ENCODE measurements at regions not wholly inside any gene's neighbourhood (a gene's known extent, or its start where the extent isn't known, plus 50 kb on each side); places are given as distances from the start of the nearest gene placed in this dataset.
A peak's percentile ranks its signal among the peaks of the same experiment; 100 is the strongest.

DNA sequence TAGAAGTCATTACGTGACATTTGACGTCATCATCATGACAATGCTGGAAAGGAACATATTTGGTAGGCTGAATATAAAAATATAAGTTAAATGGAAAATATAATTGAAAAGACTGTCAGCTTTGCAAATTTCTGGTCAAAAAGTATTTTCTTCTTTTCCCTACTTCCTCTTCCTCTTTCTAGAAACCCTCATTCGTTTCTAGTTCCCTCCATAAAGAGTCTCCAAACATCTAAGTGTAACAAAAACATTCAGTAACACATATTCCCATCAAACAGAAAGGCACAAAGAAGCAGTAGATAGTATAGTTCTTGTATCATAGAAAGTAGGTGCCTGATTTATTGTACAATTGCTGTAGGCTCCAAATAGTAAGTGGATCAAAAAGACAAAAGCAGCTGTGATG, 150.8 kb upstream of the FAM83B start:
- H3K27me3 ChIP-seq (ENCODE audit: control insufficient read depth in 1 of 2, insufficient read depth in 2 of 2, low read length in 2 of 2): no peaks in the 10 kb centered on the region
- no peak overlapping the region for H3K4me3 ChIP-seq (ENCODE audit: low read depth in 1 of 2, low read length in 2 of 2)
- no peak overlapping the region for H3K27ac ChIP-seq (ENCODE audit: low read depth in 2 of 2, low read length in 1 of 2)
- 73 to 78% methylated on average over 3 of the region's 3 CpGs for WGBS, 2 donors
- H3K4me1 ChIP-seq (ENCODE audit: control insufficient read depth in 2 of 2, insufficient read depth in 2 of 2, low read length in 1 of 2): no peaks in the 10 kb centered on the region
- H3K9me3 ChIP-seq (ENCODE audit: control insufficient read depth in 2 of 2, insufficient read depth in 1 of 2, low read depth in 1 of 2, low read length in 1 of 2): no peaks in the 10 kb centered on the region
- no peaks in the 10 kb centered on the region for H3K36me3 ChIP-seq (ENCODE audit: control insufficient read depth in 2 of 2, insufficient read depth in 2 of 2, low read length in 1 of 2)

DNA sequence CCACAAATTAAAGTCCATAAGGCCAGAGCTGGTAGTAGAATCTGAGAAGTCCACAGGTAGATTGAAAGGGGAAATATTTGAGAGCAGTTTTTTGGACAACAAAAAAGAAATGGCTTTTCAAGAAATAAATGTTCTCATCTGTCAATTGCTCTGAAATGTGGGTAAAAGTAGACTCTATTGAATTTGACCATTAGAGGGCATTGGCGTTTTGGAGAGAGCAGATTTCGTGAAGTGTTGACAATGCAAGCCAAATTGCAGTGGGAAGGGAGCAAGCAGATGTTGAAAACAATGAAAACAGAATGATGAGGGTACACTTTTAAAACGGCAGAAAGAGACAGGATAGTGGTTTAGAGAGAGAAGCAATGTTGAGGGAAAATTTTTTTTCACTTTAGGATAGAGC, 149.1 kb upstream of the FAM83B start:
- no peaks in the 10 kb centered on the region for H3K9me3 ChIP-seq (ENCODE audit: control insufficient read depth in 2 of 2, insufficient read depth in 1 of 2, low read depth in 1 of 2, low read length in 1 of 2)
- no peak overlapping the region for H3K4me3 ChIP-seq (ENCODE audit: low read depth in 1 of 2, low read length in 2 of 2)
- H3K4me1 ChIP-seq (ENCODE audit: control insufficient read depth in 2 of 2, insufficient read depth in 2 of 2, low read length in 1 of 2): no peaks in the 10 kb centered on the region
- whole genome bisulfite sequencing, 2 donors: 22 to 24% methylated on average over 3 of the region's 3 CpGs
- no peak overlapping the region for H3K27ac ChIP-seq (ENCODE audit: low read depth in 2 of 2, low read length in 1 of 2)
- H3K27me3 ChIP-seq (ENCODE audit: control insufficient read depth in 1 of 2, insufficient read depth in 2 of 2, low read length in 2 of 2): no peaks in the 10 kb centered on the region
- H3K36me3 ChIP-seq (ENCODE audit: control insufficient read depth in 2 of 2, insufficient read depth in 2 of 2, low read length in 1 of 2): no peaks in the 10 kb centered on the region

DNA sequence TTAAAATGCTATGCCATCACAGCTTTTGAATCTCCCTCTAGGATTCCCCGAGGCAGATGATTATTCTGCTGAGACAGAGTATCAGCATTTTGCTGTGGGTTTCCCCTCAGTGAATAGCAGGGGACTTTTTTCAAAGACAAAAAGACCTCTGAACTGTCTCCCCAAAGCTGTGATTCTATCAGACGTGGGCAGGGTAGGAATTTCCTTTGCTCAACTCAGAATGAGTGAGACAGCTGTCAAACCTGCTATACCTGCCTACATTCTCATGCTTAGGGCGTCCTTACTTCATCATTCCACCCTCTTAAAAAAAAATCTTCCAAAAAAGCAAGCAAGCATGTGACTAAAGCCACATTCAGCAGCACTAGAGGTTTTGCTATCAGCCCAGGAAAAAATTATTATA, 147.6 kb upstream of the FAM83B start:
- WGBS, 2 donors: 37 to 41% methylated on average over 3 of the region's 3 CpGs
- Histone ChIP-seq H3K4me3 (ENCODE audit: low read depth in 1 of 2, low read length in 2 of 2) (no peak overlapping the region), H3K27ac (ENCODE audit: low read depth in 2 of 2, low read length in 1 of 2) (peak overlapping the region; percentile 34 to 55), H3K36me3 (ENCODE audit: control insufficient read depth in 2 of 2, insufficient read depth in 2 of 2, low read length in 1 of 2) (no peaks in the 10 kb centered on the region), H3K27me3 (ENCODE audit: control insufficient read depth in 1 of 2, insufficient read depth in 2 of 2, low read length in 2 of 2) (no peaks in the 10 kb centered on the region), H3K4me1 (ENCODE audit: control insufficient read depth in 2 of 2, insufficient read depth in 2 of 2, low read length in 1 of 2) (no peaks in the 10 kb centered on the region), H3K9me3 (ENCODE audit: control insufficient read depth in 2 of 2, insufficient read depth in 1 of 2, low read depth in 1 of 2, low read length in 1 of 2) (no peaks in the 10 kb centered on the region)

DNA sequence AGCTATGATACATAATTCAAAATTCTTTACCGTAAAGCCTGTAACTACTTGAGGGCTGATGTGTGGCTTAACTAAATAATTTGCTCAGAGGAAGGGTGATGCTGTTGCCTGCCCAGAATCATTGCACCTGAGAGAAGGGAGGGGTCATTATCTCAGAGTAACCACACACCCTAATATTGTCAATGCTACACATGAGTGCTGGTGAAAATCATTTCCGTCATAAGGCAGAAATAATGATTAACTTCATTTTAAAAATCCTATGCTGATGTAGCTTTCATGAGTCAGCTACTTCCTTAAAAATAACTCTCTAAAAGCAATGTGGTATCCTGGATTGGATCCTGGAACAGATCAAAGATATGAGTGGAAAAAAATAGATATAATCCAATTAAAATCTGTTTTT, 146.4 kb upstream of the FAM83B start:
- Histone ChIP-seq H3K27ac (ENCODE audit: low read depth in 2 of 2, low read length in 1 of 2) (peak overlapping the region in 1 of 2 donors; percentile 24), H3K4me1 (ENCODE audit: control insufficient read depth in 2 of 2, insufficient read depth in 2 of 2, low read length in 1 of 2) (no peaks in the 10 kb centered on the region), H3K27me3 (ENCODE audit: control insufficient read depth in 1 of 2, insufficient read depth in 2 of 2, low read length in 2 of 2) (no peaks in the 10 kb centered on the region), H3K9me3 (ENCODE audit: control insufficient read depth in 2 of 2, insufficient read depth in 1 of 2, low read depth in 1 of 2, low read length in 1 of 2) (no peaks in the 10 kb centered on the region), H3K4me3 (ENCODE audit: low read depth in 1 of 2, low read length in 2 of 2) (no peak overlapping the region), H3K36me3 (ENCODE audit: control insufficient read depth in 2 of 2, insufficient read depth in 2 of 2, low read length in 1 of 2) (no peaks in the 10 kb centered on the region)
- WGBS, 2 donors: 44 to 51% methylated on average over 2 of the region's 2 CpGs

DNA sequence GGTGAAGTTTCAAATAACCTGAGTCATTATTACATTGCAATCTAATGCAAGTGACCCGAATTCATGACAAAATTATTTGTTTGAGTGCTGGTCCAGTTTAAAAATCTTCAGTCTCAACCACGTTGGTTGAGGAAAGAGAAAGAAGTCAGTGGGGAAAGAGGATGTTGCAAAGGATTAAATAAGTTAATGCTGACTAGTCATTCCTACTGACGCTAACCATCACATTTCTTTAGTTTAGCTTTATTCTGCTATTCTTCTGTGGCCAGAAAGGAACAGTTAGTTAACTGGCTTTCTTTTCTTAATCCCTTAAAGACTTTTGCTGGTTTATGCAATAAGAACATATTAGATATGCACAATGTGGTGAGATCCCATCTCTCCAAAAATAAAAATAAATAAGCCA, 143.8 kb upstream of the FAM83B start:
- 77 to 83% methylated on average over 3 of the region's 3 CpGs for WGBS, 2 donors
- H3K9me3 ChIP-seq (ENCODE audit: control insufficient read depth in 2 of 2, insufficient read depth in 1 of 2, low read depth in 1 of 2, low read length in 1 of 2): no peaks in the 10 kb centered on the region
- H3K27me3 ChIP-seq (ENCODE audit: control insufficient read depth in 1 of 2, insufficient read depth in 2 of 2, low read length in 2 of 2): no peaks in the 10 kb centered on the region
- H3K4me3 ChIP-seq (ENCODE audit: low read depth in 1 of 2, low read length in 2 of 2): no peak overlapping the region
- no peaks in the 10 kb centered on the region for H3K4me1 ChIP-seq (ENCODE audit: control insufficient read depth in 2 of 2, insufficient read depth in 2 of 2, low read length in 1 of 2)
- no peak overlapping the region for H3K27ac ChIP-seq (ENCODE audit: low read depth in 2 of 2, low read length in 1 of 2)
- no peaks in the 10 kb centered on the region for H3K36me3 ChIP-seq (ENCODE audit: control insufficient read depth in 2 of 2, insufficient read depth in 2 of 2, low read length in 1 of 2)

DNA sequence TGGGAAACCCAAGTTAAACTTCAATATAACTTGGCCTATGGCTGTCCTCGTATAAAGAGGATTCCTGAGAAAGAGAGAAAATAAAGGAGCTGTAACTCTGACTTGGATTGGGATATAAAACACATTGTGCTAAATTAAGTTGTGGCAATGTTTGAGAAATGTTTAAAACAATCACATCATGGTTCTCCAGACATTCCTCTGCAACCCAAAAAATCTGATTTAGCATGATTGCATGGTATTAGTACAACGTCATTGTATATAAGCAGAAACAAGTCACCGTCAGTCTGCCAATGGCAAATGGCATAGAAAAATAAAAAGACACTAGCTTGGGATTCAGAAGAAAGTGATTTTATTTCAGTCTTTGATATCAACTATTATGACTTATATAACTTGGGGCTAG, 140.2 kb upstream of the FAM83B start:
- 79 to 86% methylated on average over 3 of the region's 3 CpGs for WGBS, 2 donors

DNA sequence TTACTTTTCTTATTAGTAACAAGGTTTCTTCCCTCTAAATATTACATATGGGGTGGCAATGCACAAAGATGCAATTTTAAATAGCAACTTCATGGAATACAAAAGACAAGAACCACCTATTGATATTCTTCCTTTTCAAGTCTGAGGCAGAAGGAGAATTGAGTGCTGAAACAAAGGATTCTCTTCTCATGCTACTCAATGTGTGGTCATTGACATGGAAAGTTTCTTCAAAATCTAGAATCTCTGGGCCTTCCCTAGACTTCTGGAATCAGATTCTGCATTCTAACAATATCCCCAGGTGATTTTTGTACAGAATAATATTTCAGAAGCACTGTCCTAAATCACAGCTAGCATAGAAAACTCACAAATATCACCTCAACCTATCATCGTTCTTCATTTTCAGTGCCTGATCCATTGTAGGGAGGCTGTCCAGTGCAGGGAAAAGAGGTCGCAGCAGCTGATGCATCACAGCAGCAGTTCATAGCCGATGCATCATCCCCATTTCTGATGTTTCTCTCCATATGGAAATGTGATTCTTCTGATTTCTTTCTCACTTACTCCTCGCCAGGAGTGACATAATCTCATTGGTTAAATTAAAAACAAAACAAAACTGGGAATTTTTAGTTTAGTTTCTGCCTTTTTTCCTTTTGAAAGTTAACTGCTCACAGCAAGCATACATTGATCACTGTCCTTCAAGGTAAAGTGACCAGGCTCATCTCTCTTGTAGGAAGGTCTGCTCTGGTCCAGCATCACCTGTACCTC, 139.5 kb upstream of the FAM83B start:
- Histone ChIP-seq H3K4me1 (ENCODE audit: control insufficient read depth in 2 of 2, insufficient read depth in 2 of 2, low read length in 1 of 2) (no peaks in the 10 kb centered on the region), H3K36me3 (ENCODE audit: control insufficient read depth in 2 of 2, insufficient read depth in 2 of 2, low read length in 1 of 2) (no peaks in the 10 kb centered on the region), H3K27ac (ENCODE audit: low read depth in 2 of 2, low read length in 1 of 2) (no peak overlapping the region), H3K27me3 (ENCODE audit: control insufficient read depth in 1 of 2, insufficient read depth in 2 of 2, low read length in 2 of 2) (no peaks in the 10 kb centered on the region), H3K9me3 (ENCODE audit: control insufficient read depth in 2 of 2, insufficient read depth in 1 of 2, low read depth in 1 of 2, low read length in 1 of 2) (no peaks in the 10 kb centered on the region), H3K4me3 (ENCODE audit: low read depth in 1 of 2, low read length in 2 of 2) (no peak overlapping the region)
- 83 to 87% methylated on average over 4 of the region's 4 CpGs for WGBS, 2 donors

More for the DNA sequence above, 140.2 kb upstream of the FAM83B start:
- H3K4me1 ChIP-seq (ENCODE audit: control insufficient read depth in 2 of 2, insufficient read depth in 2 of 2, low read length in 1 of 2): no peaks in the 10 kb centered on the region
- no peaks in the 10 kb centered on the region for H3K9me3 ChIP-seq (ENCODE audit: control insufficient read depth in 2 of 2, insufficient read depth in 1 of 2, low read depth in 1 of 2, low read length in 1 of 2)
- no peak overlapping the region for H3K27ac ChIP-seq (ENCODE audit: low read depth in 2 of 2, low read length in 1 of 2)
- no peaks in the 10 kb centered on the region for H3K27me3 ChIP-seq (ENCODE audit: control insufficient read depth in 1 of 2, insufficient read depth in 2 of 2, low read length in 2 of 2)
- no peaks in the 10 kb centered on the region for H3K36me3 ChIP-seq (ENCODE audit: control insufficient read depth in 2 of 2, insufficient read depth in 2 of 2, low read length in 1 of 2)
- no peak overlapping the region for H3K4me3 ChIP-seq (ENCODE audit: low read depth in 1 of 2, low read length in 2 of 2)

DNA sequence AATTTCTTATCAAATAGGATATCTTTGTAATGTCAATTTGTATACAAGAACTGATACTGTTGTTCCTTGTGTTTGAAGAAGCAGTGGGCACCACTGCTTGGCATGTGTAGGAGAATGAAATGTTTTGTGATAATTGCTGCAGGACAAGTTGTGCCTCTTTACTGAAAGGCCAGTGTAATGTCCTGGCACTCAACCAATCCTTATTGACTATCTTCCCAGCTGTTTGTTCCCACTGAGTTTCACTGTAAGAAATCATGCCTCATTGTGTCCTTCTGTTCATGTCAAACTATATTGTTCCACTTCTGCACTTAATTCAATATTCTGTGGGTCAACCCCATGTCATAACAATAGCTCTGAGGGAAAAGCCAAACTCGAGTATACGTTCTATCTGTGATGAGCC, 136.1 kb upstream of the FAM83B start:
- Histone ChIP-seq H3K4me3 (ENCODE audit: low read depth in 1 of 2, low read length in 2 of 2) (no peak overlapping the region), H3K4me1 (ENCODE audit: control insufficient read depth in 2 of 2, insufficient read depth in 2 of 2, low read length in 1 of 2) (no peaks in the 10 kb centered on the region), H3K27me3 (ENCODE audit: control insufficient read depth in 1 of 2, insufficient read depth in 2 of 2, low read length in 2 of 2) (no peaks in the 10 kb centered on the region), H3K9me3 (ENCODE audit: control insufficient read depth in 2 of 2, insufficient read depth in 1 of 2, low read depth in 1 of 2, low read length in 1 of 2) (no peaks in the 10 kb centered on the region), H3K36me3 (ENCODE audit: control insufficient read depth in 2 of 2, insufficient read depth in 2 of 2, low read length in 1 of 2) (no peaks in the 10 kb centered on the region), H3K27ac (ENCODE audit: low read depth in 2 of 2, low read length in 1 of 2) (no peak overlapping the region)
- 56 to 58% methylated on average over 2 of the region's 2 CpGs for WGBS, 2 donors

DNA sequence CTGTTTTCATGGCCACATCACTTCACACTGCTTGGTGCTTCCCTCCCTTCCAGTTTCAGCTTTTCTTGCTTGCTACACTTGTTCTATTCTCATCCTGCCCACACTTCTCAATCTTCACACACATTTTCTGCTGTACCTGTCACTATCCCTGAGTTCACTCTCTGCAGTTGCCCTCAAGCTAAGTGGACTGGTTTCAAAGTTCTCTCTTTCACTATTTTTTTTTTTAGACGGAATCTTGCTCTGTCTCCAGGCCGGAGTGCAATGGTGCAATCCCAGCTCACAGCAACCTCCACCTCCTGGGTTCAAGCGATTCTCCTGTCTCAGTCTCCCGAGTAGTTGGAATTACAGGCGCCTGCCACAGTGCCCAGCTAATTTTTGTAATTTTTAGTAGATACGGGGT, 130.6 kb upstream of the FAM83B start:
- no peaks in the 10 kb centered on the region for H3K9me3 ChIP-seq (ENCODE audit: control insufficient read depth in 2 of 2, insufficient read depth in 1 of 2, low read depth in 1 of 2, low read length in 1 of 2)
- no peaks in the 10 kb centered on the region for H3K36me3 ChIP-seq (ENCODE audit: control insufficient read depth in 2 of 2, insufficient read depth in 2 of 2, low read length in 1 of 2)
- H3K4me3 ChIP-seq (ENCODE audit: low read depth in 1 of 2, low read length in 2 of 2): no peak overlapping the region
- H3K27ac ChIP-seq (ENCODE audit: low read depth in 2 of 2, low read length in 1 of 2): no peak overlapping the region
- no peaks in the 10 kb centered on the region for H3K27me3 ChIP-seq (ENCODE audit: control insufficient read depth in 1 of 2, insufficient read depth in 2 of 2, low read length in 2 of 2)
- no peaks in the 10 kb centered on the region for H3K4me1 ChIP-seq (ENCODE audit: control insufficient read depth in 2 of 2, insufficient read depth in 2 of 2, low read length in 1 of 2)
- WGBS, 2 donors: 74 to 80% methylated on average over 6 of the region's 6 CpGs

DNA sequence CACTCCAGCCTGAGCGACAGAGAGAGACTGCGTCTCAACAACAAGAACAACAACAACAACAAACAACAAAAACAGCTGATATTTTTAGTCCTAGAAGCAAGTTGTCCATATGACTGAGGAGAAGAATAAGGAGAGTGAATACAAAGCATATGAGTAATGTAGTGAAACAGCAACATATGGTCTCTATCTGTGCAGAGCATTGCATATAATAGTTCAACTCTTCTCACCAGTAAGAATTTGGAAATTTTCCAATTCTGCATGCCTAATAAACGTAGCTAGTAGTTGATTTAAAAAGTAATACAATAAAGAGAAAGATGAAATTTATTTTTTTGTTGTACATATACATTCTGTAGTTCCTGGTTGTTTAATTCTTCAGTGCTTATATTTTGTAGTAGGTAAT, 129.7 kb upstream of the FAM83B start:
- H3K9me3 ChIP-seq (ENCODE audit: control insufficient read depth in 2 of 2, insufficient read depth in 1 of 2, low read depth in 1 of 2, low read length in 1 of 2): no peaks in the 10 kb centered on the region
- H3K27ac ChIP-seq (ENCODE audit: low read depth in 2 of 2, low read length in 1 of 2): no peak overlapping the region
- WGBS, 2 donors: 67 to 73% methylated on average over 3 of the region's 3 CpGs
- no peaks in the 10 kb centered on the region for H3K4me1 ChIP-seq (ENCODE audit: control insufficient read depth in 2 of 2, insufficient read depth in 2 of 2, low read length in 1 of 2)
- no peaks in the 10 kb centered on the region for H3K27me3 ChIP-seq (ENCODE audit: control insufficient read depth in 1 of 2, insufficient read depth in 2 of 2, low read length in 2 of 2)
- H3K4me3 ChIP-seq (ENCODE audit: low read depth in 1 of 2, low read length in 2 of 2): no peak overlapping the region
- no peaks in the 10 kb centered on the region for H3K36me3 ChIP-seq (ENCODE audit: control insufficient read depth in 2 of 2, insufficient read depth in 2 of 2, low read length in 1 of 2)
